ENCODE measurements at regions not wholly inside any gene's neighbourhood (a gene's known extent, or its start where the extent isn't known, plus 50 kb on each side); places are given as distances from the start of the nearest gene placed in this dataset.

GRCh38 chr7:88386665-88387156 is 80.0 kb upstream of the STEAP4 start:
- Mint-ChIP-seq H3K4me1 (peaks cover 10% of the 10 kb centered on the region), H3K4me3 (no peak overlapping the region), H3K27me3 (peaks cover 37% of the 10 kb centered on the region), H3K9me3 (no peaks in the 10 kb centered on the region), H3K27ac (no peak overlapping the region)
- DNase-seq (no peak), ATAC-seq (no peak)

DNA sequence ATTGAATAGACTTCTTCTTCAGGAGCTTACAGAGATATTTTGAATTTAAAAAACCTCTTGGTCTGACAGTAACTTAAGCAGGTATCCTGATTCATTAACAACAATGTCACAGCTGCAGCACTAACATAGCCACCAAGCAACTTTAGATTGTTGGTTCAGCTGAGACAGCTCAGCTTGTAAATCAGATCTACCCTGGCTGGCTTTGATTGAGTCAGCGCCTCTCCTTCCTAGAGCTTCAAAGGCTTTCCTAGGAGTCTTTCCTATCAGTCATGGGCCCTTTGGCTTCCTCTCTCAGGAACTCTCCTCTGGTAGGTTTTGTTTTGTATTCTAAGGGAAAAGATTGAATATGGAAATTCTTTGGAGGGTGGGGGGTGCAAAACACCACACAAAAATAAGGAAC is 70.7 kb upstream of the STEAP4 start:
- ATAC-seq (no peak), DNase-seq (no peak)
- no peak overlapping the region for H3K27ac Mint-ChIP-seq
- H3K4me1 Mint-ChIP-seq, result no peaks in the 10 kb centered on the region
- H3K27me3 Mint-ChIP-seq, result peaks cover 3% of the 10 kb centered on the region
- no peak overlapping the region for H3K4me3 Mint-ChIP-seq
- peaks cover 0 to 2% of the 10 kb centered on the region in 2 donors for H3K9me3 Mint-ChIP-seq

DNA sequence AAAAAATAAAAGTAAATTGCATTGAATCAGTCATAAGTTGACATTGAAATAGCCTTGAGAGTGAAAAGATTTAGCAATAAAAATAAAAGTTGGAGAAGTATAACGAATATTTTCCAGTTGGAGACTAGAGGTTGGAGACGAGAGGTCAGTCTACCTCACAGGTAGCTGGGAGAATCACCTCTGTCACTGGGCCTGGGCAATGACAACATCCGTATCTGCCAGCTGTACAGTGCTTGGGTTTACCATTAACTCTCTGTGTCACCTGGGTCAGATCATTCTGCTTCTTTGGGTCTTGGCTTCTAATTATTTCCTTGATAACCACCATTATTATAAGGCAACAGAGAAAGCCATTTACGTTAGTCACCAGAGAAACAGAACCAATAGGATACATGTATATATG is 62.0 kb upstream of the STEAP4 start:
- no peak overlapping the region for H3K27ac Mint-ChIP-seq
- ATAC-seq, result no peak
- H3K4me1 Mint-ChIP-seq, result no peaks in the 10 kb centered on the region
- no peak overlapping the region for H3K4me3 Mint-ChIP-seq
- H3K9me3 Mint-ChIP-seq, result peaks cover 0 to 5% of the 10 kb centered on the region in 2 donors
- DNase-seq, result no peak
- H3K27me3 Mint-ChIP-seq, result peaks cover 17% of the 10 kb centered on the region

- DNase-seq (no peak), ATAC-seq (no peak)
- Mint-ChIP-seq H3K27ac (no peak overlapping the region), H3K27me3 (peaks cover 8% of the 10 kb centered on the region), H3K9me3 (no peaks in the 10 kb centered on the region), H3K4me3 (no peak overlapping the region), H3K4me1 (no peaks in the 10 kb centered on the region)
Observed at GRCh38 chr7:88366845-88367244, 60.2 kb upstream of the STEAP4 start.

GRCh38 chr7:88363869-88364268 is 57.2 kb upstream of the STEAP4 start:
- H3K4me3 Mint-ChIP-seq, result no peak overlapping the region
- no peaks in the 10 kb centered on the region for H3K9me3 Mint-ChIP-seq
- ATAC-seq (no peak), DNase-seq (no peak)
- peaks cover 8% of the 10 kb centered on the region for H3K27me3 Mint-ChIP-seq
- H3K4me1 Mint-ChIP-seq, result no peaks in the 10 kb centered on the region
- H3K27ac Mint-ChIP-seq, result no peak overlapping the region

DNA sequence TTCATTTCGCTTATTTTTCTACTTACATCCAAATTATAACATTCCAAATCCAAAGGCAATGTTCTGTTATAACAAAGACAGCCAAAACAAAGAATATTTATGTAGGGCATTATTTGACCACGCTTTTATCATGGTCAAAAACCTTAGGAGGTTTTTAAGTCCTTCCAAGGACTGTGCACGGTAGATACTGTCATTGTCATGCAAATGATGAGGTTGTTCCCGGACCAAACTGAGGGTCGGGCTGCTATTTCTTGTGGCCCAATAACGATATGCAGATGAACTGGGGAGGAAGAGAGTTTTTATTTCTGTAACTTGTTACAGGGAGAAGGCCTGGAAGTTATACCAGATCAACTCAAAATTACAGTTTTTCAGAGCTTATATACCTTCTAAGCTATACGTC is 56.6 kb upstream of the STEAP4 start:
- Mint-ChIP-seq H3K27ac (no peak overlapping the region), H3K4me1 (no peaks in the 10 kb centered on the region), H3K27me3 (peaks cover 8% of the 10 kb centered on the region), H3K9me3 (no peaks in the 10 kb centered on the region), H3K4me3 (no peak overlapping the region)
- ATAC-seq (no peak), DNase-seq (no peak)

GRCh38 chr7:88361357-88361756 is 54.7 kb upstream of the STEAP4 start:
- ATAC-seq (no peak), DNase-seq (no peak)
- Mint-ChIP-seq H3K4me1 (no peaks in the 10 kb centered on the region), H3K27ac (peak overlapping the region in 1 of 2 donors; percentile 31), H3K9me3 (no peaks in the 10 kb centered on the region), H3K4me3 (no peak overlapping the region), H3K27me3 (no peaks in the 10 kb centered on the region)

- no peaks in the 10 kb centered on the region for H3K27me3 Mint-ChIP-seq
- H3K9me3 Mint-ChIP-seq, result no peaks in the 10 kb centered on the region
- no peak overlapping the region for H3K4me3 Mint-ChIP-seq
- H3K27ac Mint-ChIP-seq, result no peak overlapping the region
- DNase-seq (no peak), ATAC-seq (no peak)
- no peaks in the 10 kb centered on the region for H3K4me1 Mint-ChIP-seq
Observed at GRCh38 chr7:88358881-88359280, 52.2 kb upstream of the STEAP4 start.

DNA sequence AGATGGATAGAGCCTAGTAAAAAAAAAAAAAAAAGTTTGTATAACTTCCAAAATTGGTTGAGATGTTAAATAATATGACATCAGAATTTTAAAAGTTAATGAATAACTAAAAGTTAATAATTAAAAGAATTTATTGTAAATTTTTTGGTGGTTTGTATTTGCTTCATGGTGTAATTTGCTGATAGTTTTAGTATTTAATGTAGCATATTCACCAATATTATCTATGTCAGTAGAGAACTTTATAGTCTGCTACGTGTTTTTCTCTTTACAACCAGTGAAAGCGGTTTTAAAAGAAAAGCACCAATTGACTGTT is 51.8 kb upstream of the STEAP4 start:
- Mint-ChIP-seq H3K9me3 (no peaks in the 10 kb centered on the region), H3K27ac (no peak overlapping the region), H3K4me3 (no peak overlapping the region), H3K4me1 (no peaks in the 10 kb centered on the region), H3K27me3 (no peaks in the 10 kb centered on the region)
- ATAC-seq (no peak), DNase-seq (no peak)

DNA sequence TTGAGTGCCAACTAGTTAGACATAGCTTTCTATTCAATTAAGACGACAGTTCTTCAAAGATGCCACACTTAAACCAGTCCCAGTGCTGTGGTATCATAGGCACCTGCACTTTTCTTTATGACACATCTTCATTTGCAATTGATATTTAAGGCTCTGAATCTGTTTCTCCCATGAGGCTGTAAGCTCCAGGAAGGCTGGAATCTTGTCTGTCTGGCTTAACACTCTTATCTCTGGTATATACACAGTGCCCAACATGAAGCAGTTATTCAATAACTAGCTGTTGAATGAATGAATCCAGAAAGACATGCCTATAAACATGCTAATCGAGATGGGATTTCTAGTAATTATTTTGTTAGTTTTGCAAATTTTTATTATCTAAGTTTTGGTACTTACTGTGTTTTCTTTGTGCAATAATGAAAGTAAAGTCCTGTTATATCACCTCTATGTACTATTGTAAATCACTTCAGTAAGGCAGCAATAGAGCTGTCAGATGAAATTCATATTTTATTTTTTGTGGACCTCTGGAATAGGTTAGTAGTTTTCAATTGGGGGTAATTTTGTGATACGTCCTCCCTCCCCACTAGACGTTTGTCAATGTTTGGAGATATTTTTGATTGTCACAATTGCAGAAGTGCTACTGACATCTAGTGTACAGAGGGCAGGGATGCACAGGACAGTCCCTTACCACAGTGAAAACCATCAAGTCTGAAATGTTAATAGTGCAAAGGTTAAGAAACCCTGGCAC is 51.3 kb upstream of the STEAP4 start:
- Mint-ChIP-seq H3K4me1 (no peaks in the 10 kb centered on the region), H3K27me3 (peaks cover 5% of the 10 kb centered on the region), H3K4me3 (no peak overlapping the region), H3K27ac (no peak overlapping the region), H3K9me3 (no peaks in the 10 kb centered on the region)
- ATAC-seq (peak; percentile 50), DNase-seq (no peak)

- DNase-seq, result no peak
- Mint-ChIP-seq H3K27me3 (peaks cover 9% of the 10 kb centered on the region), H3K4me1 (no peaks in the 10 kb centered on the region), H3K4me3 (no peak overlapping the region), H3K9me3 (no peaks in the 10 kb centered on the region), H3K27ac (no peak overlapping the region)
- ATAC-seq, result no peak
Observed at GRCh38 chr7:88357294-88357693, 50.6 kb upstream of the STEAP4 start.
